ENCODE measurements at regions not wholly inside any gene's neighbourhood (a gene's known extent, or its start where the extent isn't known, plus 50 kb on each side); places are given as distances from the start of the nearest gene placed in this dataset.

- no peak for DNase-seq
Measured at GRCh38 chr11:64458997-64459396, 96.7 kb upstream of the SLC22A11 start.

GRCh38 chr11:64459609-64460008 is 96.1 kb upstream of the SLC22A11 start:
- no peak for DNase-seq

DNA sequence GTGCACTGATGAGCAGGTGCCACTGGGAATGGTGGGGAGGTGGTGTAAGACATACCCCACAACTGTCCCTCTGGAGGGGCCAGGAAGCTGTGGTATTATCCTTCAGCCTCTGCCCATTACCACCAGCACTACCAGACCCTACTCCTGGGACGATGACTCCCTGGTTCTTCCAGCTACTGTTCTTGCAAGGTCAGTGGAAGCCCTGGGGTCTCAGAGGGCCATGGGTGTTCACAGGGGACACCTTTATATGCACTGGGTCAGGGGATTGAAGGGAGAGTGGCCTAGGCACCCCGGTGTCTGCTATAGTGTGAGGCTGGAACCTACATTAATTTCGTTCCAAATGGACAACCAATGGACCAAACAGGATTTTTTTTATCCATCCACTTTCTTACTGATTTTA is 94.7 kb upstream of the SLC22A11 start:
- no peak for DNase-seq

- DNase-seq = no peak
Measured at GRCh38 chr11:64466115-64466718, 89.5 kb upstream of the SLC22A11 start.

DNA sequence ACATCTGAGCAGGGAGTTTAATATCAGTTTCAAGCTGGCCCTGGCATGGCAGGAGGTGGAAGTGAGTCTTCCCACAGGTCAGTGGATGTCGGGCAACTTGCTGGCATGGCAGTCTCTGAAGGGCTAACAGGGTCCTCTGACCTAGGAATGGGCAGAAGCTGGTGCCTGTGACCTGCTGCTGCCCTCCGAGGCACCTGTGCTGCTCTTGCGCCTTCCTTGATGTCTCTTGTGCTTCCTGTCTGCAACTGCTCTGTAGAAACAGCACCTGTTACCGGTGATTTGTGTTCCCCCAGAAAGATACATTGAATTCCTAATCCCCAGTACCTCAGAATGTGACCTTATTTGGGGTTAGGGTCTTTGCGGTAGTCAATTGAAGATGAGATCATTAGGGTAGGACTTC is 86.5 kb upstream of the SLC22A11 start:
- no peak for DNase-seq

DNA sequence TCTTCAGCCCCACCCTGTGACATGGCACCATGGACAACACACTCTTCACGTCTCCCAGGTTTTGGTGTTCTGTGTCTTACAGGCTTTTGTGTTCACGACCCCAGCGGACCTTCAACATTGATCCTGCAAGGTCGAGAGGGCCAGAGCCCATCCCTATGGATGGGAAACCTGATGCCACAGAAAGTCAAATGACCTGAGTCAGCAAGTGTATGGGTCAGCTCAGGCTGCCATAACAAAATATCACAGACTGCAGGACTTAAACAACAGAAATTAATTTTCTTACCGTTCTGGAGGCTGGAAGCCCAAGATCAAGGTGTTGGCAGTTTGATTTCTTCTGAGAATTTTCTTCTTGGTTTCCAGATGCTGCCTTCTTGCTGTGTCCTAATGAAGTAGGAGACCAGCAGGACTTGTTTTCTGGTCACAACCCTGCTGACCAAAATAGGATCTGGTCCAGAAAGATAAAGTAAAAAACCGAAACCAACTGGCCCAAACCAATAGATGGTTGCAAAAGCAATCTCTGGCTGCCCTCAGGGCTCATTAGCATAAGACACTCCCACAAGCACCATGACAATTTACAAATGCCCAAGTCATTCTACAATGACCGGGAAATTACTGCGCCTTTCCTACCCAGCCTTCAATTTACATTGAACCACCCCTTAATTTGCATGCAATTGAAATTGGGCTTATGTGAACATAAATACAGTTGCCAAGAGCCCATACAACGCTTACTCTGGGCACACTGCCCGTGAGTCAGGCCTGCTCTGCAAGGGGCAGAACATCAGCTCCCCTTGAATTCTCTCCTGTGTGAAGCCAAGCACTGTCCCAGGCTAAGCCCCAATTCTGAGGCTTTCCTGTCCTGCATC is 82.9 kb upstream of the SLC22A11 start:
- no peak for DNase-seq

- no peak for DNase-seq
Measured at GRCh38 chr11:64474680-64475079, 81.1 kb upstream of the SLC22A11 start.

GRCh38 chr11:64475145-64475544 is 80.6 kb upstream of the SLC22A11 start:
- DNase-seq = no peak

- DNase-seq = no peak
Measured at GRCh38 chr11:64476881-64477280, 78.9 kb upstream of the SLC22A11 start.

DNA sequence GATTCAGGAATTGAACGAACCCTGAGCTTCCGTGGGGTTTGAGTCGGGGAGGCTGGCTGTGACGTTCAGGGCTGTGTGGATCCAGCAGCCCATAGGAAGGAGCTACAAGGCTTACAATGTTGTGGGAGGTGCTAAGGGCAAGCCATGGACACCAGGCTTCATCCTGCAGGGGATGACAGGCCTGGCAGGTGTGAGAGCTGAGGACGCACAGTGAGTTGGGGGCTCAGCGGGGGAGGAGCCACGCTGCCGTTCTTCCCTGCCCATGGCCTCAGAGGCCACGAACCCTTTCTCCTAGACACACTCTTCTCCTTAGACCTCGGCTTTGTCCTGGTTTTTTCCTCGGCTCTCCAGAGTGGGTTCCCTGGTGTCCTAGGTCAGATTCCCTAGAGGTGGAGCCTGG is 78.1 kb upstream of the SLC22A11 start:
- DNase-seq = no peak

GRCh38 chr11:64482588-64482987 is 73.2 kb upstream of the SLC22A11 start:
- DNase-seq = no peak

- DNase-seq = no peak
Measured at GRCh38 chr11:64484191-64485022, 71.3 kb upstream of the SLC22A11 start.

DNA sequence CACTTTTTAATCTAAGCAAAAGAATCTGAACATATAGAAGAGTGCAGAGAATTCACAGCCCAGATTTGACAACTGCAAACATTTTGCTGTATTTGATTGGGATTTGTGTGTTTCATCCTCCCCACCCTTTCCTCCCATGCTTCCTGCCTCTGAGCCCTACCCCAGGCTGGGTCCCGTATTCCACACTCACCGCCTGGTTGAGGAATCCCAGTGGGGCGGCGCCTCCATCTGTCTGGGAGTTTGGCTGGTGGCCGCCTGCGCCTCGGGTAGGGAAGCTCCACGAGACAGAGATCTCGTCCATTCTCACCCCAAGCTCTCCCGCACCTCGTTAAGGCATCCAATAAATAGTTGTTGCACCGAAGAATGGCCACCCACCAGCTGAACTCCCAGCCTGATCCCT is 70.7 kb upstream of the SLC22A11 start:
- DNase-seq = no peak

GRCh38 chr11:64489831-64490441 is 65.8 kb upstream of the SLC22A11 start:
- DNase-seq = peak; percentile 49 to 69

DNA sequence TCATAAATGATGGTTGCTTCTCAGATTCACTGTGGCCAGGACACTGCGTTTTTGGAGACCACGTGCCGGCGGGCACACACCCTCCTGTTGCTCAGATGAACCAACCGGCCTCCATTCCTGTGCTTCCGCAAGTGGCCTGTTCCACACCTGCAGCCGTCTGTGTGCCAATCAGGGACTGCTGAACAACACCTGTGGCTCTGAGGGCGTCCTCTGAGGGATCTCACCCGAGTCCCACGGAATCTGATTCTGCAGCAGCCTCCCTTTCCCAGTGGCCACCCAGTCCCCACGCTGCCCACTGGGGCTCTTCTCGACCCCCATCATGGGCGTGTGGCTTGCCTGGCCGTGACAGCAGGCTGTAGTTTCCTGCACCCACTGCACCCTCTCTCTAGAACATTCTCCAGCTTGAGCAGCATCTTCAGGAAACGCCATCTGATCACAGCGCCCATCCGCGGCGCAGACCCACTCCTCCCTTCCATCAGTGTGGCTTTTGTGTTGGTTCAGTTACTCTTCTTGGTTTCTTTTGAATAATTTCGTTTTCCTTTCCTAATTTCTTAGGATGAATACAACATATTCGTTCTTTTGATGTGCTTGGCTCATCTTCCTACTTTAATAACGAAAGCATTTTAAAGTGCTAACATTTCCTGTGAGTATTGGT is 65.1 kb upstream of the SLC22A11 start:
- peak in 1 of 2 donors; percentile 9 for DNase-seq

DNA sequence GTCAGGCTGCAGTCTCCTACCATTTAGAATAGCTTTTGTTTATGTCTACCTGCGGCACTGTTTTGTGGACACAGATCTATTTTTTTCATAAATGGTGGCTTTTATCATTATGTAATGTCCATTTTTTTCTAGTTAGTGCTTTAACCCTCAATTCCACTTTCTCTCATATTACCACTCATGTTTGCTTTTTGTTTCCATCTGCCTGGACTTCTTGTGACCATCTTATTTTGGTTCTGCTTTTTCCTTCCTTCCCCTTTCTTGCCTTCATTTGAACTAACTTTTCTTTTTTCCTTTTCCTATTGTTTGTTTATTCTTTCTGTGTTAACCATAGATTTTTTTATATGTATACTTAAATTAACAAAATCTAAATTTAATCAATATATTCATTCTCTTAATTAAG is 63.2 kb upstream of the SLC22A11 start:
- no peak for DNase-seq

DNA sequence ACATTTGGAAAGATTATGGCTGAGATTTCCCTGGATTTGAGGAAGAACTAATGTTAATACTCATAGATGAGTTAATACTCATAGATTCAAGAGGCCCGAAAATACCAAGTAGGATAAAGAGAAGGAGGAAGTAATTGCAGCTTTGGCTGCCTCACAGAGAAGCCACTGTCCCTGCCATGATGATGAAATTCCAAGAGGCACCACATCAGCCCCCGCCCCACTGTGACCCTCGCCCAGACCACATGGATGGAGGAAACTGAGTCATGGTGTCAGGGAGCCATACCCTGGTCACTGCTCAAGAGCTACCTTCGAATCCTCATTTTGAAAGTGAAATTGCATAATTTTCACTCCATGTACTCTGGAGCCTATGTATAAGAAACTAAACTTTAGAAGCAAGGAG is 57.6 kb upstream of the SLC22A11 start:
- no peak for DNase-seq

- no peak for DNase-seq
Measured at GRCh38 chr11:64499261-64500004, 56.3 kb upstream of the SLC22A11 start.

GRCh38 chr11:64500176-64501013 is 55.3 kb upstream of the SLC22A11 start:
- DNase-seq = no peak

GRCh38 chr11:64501500-64502427 is 54.0 kb upstream of the SLC22A11 start:
- no peak for DNase-seq

Measured in stimulated activated CD4-positive, alpha-beta T cell treated with anti-CD3 and anti-CD28 coated beads, Interleukin-2, amount 100 ng/mL, for 24 hours (primary cell).